COR-L47 (cell line): ENCODE measurements at regions not wholly inside any gene's neighbourhood (a gene's known extent, or its start where the extent isn't known, plus 50 kb on each side); places are given as distances from the start of the nearest gene placed in this dataset.
"Not testable (repeated sequence)": the region's sequence is repeated elsewhere in the genome, so short reads cannot be mapped to it uniquely, and the experiment has no call there.

Experiments used
- DNase-seq: peaks from one replicate; lab custom pipeline; 2025; lab: John Stamatoyannopoulos, UW

- no peak for DNase-seq
Measured at GRCh38 chr21:19109694-19110093, 706.1 kb upstream of the TMPRSS15 start.

- not testable (repeated sequence) for DNase-seq
Measured at GRCh38 chr21:19119259-19119658, 715.7 kb upstream of the TMPRSS15 start.

GRCh38 chr21:19120591-19120990, 717.0 kb upstream of the TMPRSS15 start:
- no peak for DNase-seq

- peak; percentile 7 for DNase-seq
Measured at GRCh38 chr21:19122356-19122755, 718.8 kb upstream of the TMPRSS15 start.

GRCh38 chr21:19123053-19123452, 719.5 kb upstream of the TMPRSS15 start:
- no peak for DNase-seq

- no peak for DNase-seq
Measured at GRCh38 chr21:19123525-19123924, 719.9 kb upstream of the TMPRSS15 start.

GRCh38 chr21:19124691-19125090, 721.1 kb upstream of the TMPRSS15 start:
- no peak for DNase-seq

GRCh38 chr21:19130379-19131028, 726.9 kb upstream of the TMPRSS15 start:
- no peak for DNase-seq

- no peak for DNase-seq
Measured at GRCh38 chr21:19141511-19141910, 737.9 kb upstream of the TMPRSS15 start.

- DNase-seq: no peak
Measured at GRCh38 chr21:19145682-19146293, 742.2 kb upstream of the TMPRSS15 start.

GRCh38 chr21:19148056-19148455, 744.5 kb upstream of the TMPRSS15 start:
- DNase-seq: no peak

GRCh38 chr21:19171585-19171984, 768.0 kb upstream of the TMPRSS15 start:
- no peak for DNase-seq

- DNase-seq: no peak
Measured at GRCh38 chr21:19181604-19182140, 778.1 kb upstream of the TMPRSS15 start.

GRCh38 chr21:19197950-19198349, 794.4 kb upstream of the TMPRSS15 start:
- no peak for DNase-seq

GRCh38 chr21:19198801-19199200, 795.2 kb upstream of the TMPRSS15 start:
- no peak for DNase-seq

GRCh38 chr21:19218163-19218562, 814.6 kb upstream of the TMPRSS15 start:
- DNase-seq: no peak

GRCh38 chr21:19224090-19224489, 820.5 kb upstream of the TMPRSS15 start:
- no peak for DNase-seq

- peak; percentile 43 for DNase-seq
Measured at GRCh38 chr21:19228226-19228625, 824.6 kb upstream of the TMPRSS15 start.

- DNase-seq: not testable (repeated sequence)
Measured at GRCh38 chr21:19233841-19234240, 830.3 kb upstream of the TMPRSS15 start.

GRCh38 chr21:19236209-19236608, 832.6 kb upstream of the TMPRSS15 start:
- no peak for DNase-seq

GRCh38 chr21:19237608-19238007, 834.0 kb upstream of the TMPRSS15 start:
- no peak for DNase-seq

GRCh38 chr21:19239696-19240095, 836.1 kb upstream of the TMPRSS15 start:
- no peak for DNase-seq

GRCh38 chr21:19244502-19245187, 841.1 kb upstream of the TMPRSS15 start:
- no peak for DNase-seq
